GM12891 (cell line): ENCODE measurements at regions not wholly inside any gene's neighbourhood (a gene's known extent, or its start where the extent isn't known, plus 50 kb on each side); places are given as distances from the start of the nearest gene placed in this dataset.

ENCODE experiments used
- POLR2A ChIP-seq: IDR thresholded peaks from 2 replicates; pipeline ENCODE4 v1.6.1; 2011; ENCODE audit warnings: low read depth, low read length, control low read depth
- POLR2AphosphoS5 ChIP-seq: IDR thresholded peaks from 2 replicates; pipeline ENCODE4 v1.6.1; 2011; ENCODE audit warnings: low read depth, low read length, control low read depth
- POU2F2 ChIP-seq: IDR thresholded peaks from 2 replicates; pipeline ENCODE4 v1.6.1; 2011; ENCODE audit warnings: low read depth, mild to moderate bottlenecking, control low read depth, low read length, moderate library complexity
- SPI1 ChIP-seq: IDR thresholded peaks from 2 replicates; pipeline ENCODE4 v1.6.1; 2011; ENCODE audit warnings: low read depth, low read length, control low read depth
- TAF1 ChIP-seq: IDR thresholded peaks from 2 replicates; pipeline ENCODE4 v1.6.1; 2011; ENCODE audit warnings: low read depth, low read length, control low read depth

- TF ChIP-seq POU2F2: no peak
- no peak for TF ChIP-seq TAF1
- TF ChIP-seq POLR2AphosphoS5: no peak
- no peak for TF ChIP-seq POLR2A
- TF ChIP-seq SPI1: no peak
Observed at GRCh38 chr6:90900034-90900433, 313.2 kb upstream of the MAP3K7 start.
